HL-60 (cell line): ENCODE measurements at regions not wholly inside any gene's neighbourhood (a gene's known extent, or its start where the extent isn't known, plus 50 kb on each side); places are given as distances from the start of the nearest gene placed in this dataset.

Experiments used
- DNase-seq, 2 experiments: peaks; one replicate each; pipeline ENCODE4 v3.0.0-alpha.2; 2010 to 2020; ENCODE audit warnings: low read depth in 1 of 2, low spot score in 1 of 2
- H3K27ac ChIP-seq: fragments of 250-450 bp; sonication (Bioruptor Pico); replicated peaks from 2 replicates; pipeline ENCODE4 v1.5.1; 2020; ENCODE audit warnings: mild to moderate bottlenecking, moderate library complexity
- H3K27me3 ChIP-seq: fragments of 250-450 bp; sonication (Bioruptor Pico); 2 replicates; pipeline ENCODE4 v1.5.1; 2021; ENCODE audit warnings: mild to moderate bottlenecking, moderate library complexity; ENCODE audit not compliant: insufficient read depth, poor library complexity, severe bottlenecking
- H3K4me3 ChIP-seq: replicated peaks from 2 replicates; pipeline ENCODE4 v1.5.1; 2011; ENCODE audit warnings: mild to moderate bottlenecking, control low read depth, low read length; ENCODE audit not compliant: insufficient read depth
- CTCF ChIP-seq: IDR thresholded peaks from one replicate; pipeline ENCODE4 v1.5.1; 2011; ENCODE audit warnings: low read length, control low read depth, inconsistent platforms; ENCODE audit not compliant: insufficient read depth
- GABPA ChIP-seq: IDR thresholded peaks from 2 replicates; pipeline ENCODE4 v1.6.1; 2012; ENCODE audit warnings: low read depth
- POLR2AphosphoS5 ChIP-seq: IDR thresholded peaks from 2 replicates; pipeline ENCODE4 v1.6.1; 2012; ENCODE audit warnings: low read depth
- REST ChIP-seq: IDR thresholded peaks from 2 replicates; pipeline ENCODE4 v1.6.1; 2012; ENCODE audit warnings: low read depth; ENCODE audit not compliant: insufficient replicate concordance
- SPI1 ChIP-seq: IDR thresholded peaks from 2 replicates; pipeline ENCODE4 v1.6.1; 2012; ENCODE audit warnings: low read depth, mild to moderate bottlenecking, borderline replicate concordance

- no peak overlapping the region for H3K4me3 ChIP-seq
- H3K27me3 ChIP-seq = no peaks in the 10 kb centered on the region
- DNase-seq = peak in 1 of 2 experiments; percentile 14
- TF ChIP-seq REST (no peak), GABPA (no peak), SPI1 (no peak), CTCF (no peak), POLR2AphosphoS5 (no peak)
- H3K27ac ChIP-seq = peak overlapping the region; percentile 47
Measured at GRCh38 chr3:30069056-30069455, 537.3 kb upstream of the TGFBR2 start.

- DNase-seq = no peak
- Histone ChIP-seq H3K27me3 (no peaks in the 10 kb centered on the region), H3K27ac (no peak overlapping the region), H3K4me3 (no peak overlapping the region)
- no peak for TF ChIP-seq GABPA
- TF ChIP-seq REST = no peak
- TF ChIP-seq POLR2AphosphoS5 = no peak
- TF ChIP-seq SPI1 = no peak
Measured at GRCh38 chr3:30073040-30073439, 533.4 kb upstream of the TGFBR2 start.

- no peak for TF ChIP-seq REST
- no peak for DNase-seq
- no peak overlapping the region for H3K27ac ChIP-seq
- no peak overlapping the region for H3K4me3 ChIP-seq
- no peaks in the 10 kb centered on the region for H3K27me3 ChIP-seq
Measured at GRCh38 chr3:30073622-30074021, 532.8 kb upstream of the TGFBR2 start.

- Histone ChIP-seq H3K27me3 (no peaks in the 10 kb centered on the region), H3K27ac (no peak overlapping the region), H3K4me3 (no peak overlapping the region)
- no peak for TF ChIP-seq SPI1
- no peak for TF ChIP-seq REST
- TF ChIP-seq POLR2AphosphoS5 = no peak
- TF ChIP-seq CTCF = no peak
- no peak for TF ChIP-seq GABPA
- no peak for DNase-seq
Measured at GRCh38 chr3:30075514-30075913, 530.9 kb upstream of the TGFBR2 start.
